ENCODE measurements at regions not wholly inside any gene's neighbourhood (a gene's known extent, or its start where the extent isn't known, plus 50 kb on each side); places are given as distances from the start of the nearest gene placed in this dataset.

- TF ChIP-seq POLR2A (IDR thresholded peaks at IDR 0.05; ENCODE audit: low read length) (no peak), GATA1 (IDR thresholded peaks at IDR 0.05; ENCODE audit: low read depth, low read length) (no peak)
These were observed 315.6 kb downstream of the SOX2 start for GRCh38 chr3:182027366-182027765.
